ENCODE measurements at regions not wholly inside any gene's neighbourhood (a gene's known extent, or its start where the extent isn't known, plus 50 kb on each side); places are given as distances from the start of the nearest gene placed in this dataset.

DNA sequence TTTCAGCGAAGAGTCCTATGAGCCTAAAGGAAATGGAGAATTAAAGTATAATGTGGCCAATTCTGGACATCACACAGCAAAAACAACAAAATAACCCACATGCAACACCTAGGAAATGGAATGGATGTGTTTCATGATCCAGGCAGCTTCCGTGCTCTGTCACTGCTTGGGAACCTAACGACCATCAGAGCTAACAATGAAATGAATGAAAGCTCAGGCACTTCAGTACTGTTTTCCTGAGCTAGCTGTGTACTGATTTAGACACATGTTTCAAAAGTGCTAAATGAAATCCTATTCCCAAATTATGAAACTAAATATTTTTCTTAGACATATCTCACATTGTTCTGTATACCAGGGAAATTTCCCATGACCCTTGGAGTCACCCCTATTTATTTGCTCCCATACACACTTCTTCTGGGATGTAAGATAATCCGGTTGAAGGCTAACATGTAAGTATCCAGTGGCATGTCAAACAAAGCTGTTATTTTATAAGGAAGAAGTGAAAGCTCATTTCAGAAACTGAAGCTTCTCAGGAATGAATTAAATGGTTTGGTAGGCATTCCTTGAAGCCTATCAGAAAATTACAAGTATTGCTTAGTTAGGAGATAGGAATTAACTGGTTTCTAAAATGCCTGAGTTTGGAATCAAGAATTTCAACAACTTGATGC is 108.5 kb upstream of the RND3 start:
- Mint-ChIP-seq H3K9me3 (no peaks in the 10 kb centered on the region), H3K27me3 (ENCODE audit: low read depth) (no peaks in the 10 kb centered on the region), H3K27ac (ENCODE audit: unreplicated experiment) (no peak overlapping the region), H3K4me1 (peaks cover 17% of the 10 kb centered on the region), H3K4me3 (no peak overlapping the region), H3K36me3 (ENCODE audit: low read depth) (no peaks in the 10 kb centered on the region)
- no peak for TF ChIP-seq CTCF (conservative IDR thresholded peaks at IDR 0.05)
- no peak for DNase-seq (ENCODE audit: low read depth, low spot score)

DNA sequence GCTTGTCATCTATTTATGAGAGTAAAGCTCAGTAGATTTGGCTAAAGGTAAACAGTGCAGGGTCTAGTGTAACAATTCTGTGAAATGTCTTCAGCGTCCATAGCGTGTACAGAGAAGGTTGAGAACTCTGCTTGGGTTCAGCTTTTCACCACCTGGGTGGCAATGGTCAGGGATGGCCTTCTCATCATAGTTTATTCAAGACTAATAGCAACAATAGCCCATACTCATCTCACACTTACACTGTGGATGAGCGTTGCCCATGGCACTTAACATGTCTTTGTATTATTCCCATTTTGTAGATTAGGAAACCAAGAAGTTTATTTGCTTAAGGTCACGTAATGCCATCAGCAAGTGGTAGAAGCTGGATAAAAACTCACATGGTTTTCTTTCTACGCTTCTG is 106.8 kb upstream of the RND3 start:
- Mint-ChIP-seq H3K36me3 (ENCODE audit: low read depth) (no peaks in the 10 kb centered on the region), H3K27me3 (ENCODE audit: low read depth) (no peaks in the 10 kb centered on the region), H3K27ac (ENCODE audit: unreplicated experiment) (no peak overlapping the region), H3K4me1 (peaks cover 19% of the 10 kb centered on the region), H3K9me3 (no peaks in the 10 kb centered on the region), H3K4me3 (no peak overlapping the region)
- DNase-seq (ENCODE audit: low read depth, low spot score): no peak
- TF ChIP-seq CTCF (conservative IDR thresholded peaks at IDR 0.05): no peak

- H3K4me3 Mint-ChIP-seq: no peak overlapping the region
Measured at GRCh38 chr2:150591496-150592285, 104.2 kb upstream of the RND3 start.

GRCh38 chr2:150589681-150590080 is 102.2 kb upstream of the RND3 start:
- peaks cover 16% of the 10 kb centered on the region for H3K4me1 Mint-ChIP-seq
- no peaks in the 10 kb centered on the region for H3K27me3 Mint-ChIP-seq (ENCODE audit: low read depth)
- H3K9me3 Mint-ChIP-seq: no peaks in the 10 kb centered on the region
- no peak for DNase-seq (ENCODE audit: low read depth, low spot score)
- no peak for TF ChIP-seq CTCF (conservative IDR thresholded peaks at IDR 0.05)
- no peak overlapping the region for H3K27ac Mint-ChIP-seq (ENCODE audit: unreplicated experiment)
- no peaks in the 10 kb centered on the region for H3K36me3 Mint-ChIP-seq (ENCODE audit: low read depth)
- no peak overlapping the region for H3K4me3 Mint-ChIP-seq

More at GRCh38 chr2:150591496-150592285, 104.2 kb upstream of the RND3 start:
- Mint-ChIP-seq H3K4me1 (peaks cover 29% of the 10 kb centered on the region), H3K27me3 (ENCODE audit: low read depth) (no peaks in the 10 kb centered on the region), H3K27ac (ENCODE audit: unreplicated experiment) (no peak overlapping the region), H3K9me3 (no peaks in the 10 kb centered on the region), H3K36me3 (ENCODE audit: low read depth) (no peaks in the 10 kb centered on the region)
- no peak for TF ChIP-seq CTCF (conservative IDR thresholded peaks at IDR 0.05)
- no peak for DNase-seq (ENCODE audit: low read depth, low spot score)

DNA sequence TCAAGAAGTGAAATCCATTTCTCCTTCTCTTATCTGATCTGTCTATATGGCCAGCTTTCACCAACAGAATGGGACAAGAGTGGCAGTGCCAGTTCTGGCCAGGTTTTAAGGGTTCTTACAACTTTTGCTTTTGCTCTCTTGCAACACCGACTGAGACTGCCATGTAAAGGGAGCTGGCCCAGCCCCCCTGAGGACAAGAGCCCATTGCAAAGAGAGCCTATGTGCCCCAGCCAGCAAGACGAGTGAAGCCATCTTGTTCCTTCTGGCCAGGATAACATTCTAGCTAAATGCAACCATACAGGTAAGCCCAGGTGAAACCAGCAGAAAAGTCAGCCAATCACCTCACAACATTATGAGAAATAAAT is 101.0 kb upstream of the RND3 start:
- no peaks in the 10 kb centered on the region for H3K27me3 Mint-ChIP-seq (ENCODE audit: low read depth)
- TF ChIP-seq CTCF (conservative IDR thresholded peaks at IDR 0.05): no peak
- peaks cover 16% of the 10 kb centered on the region for H3K4me1 Mint-ChIP-seq
- no peaks in the 10 kb centered on the region for H3K36me3 Mint-ChIP-seq (ENCODE audit: low read depth)
- no peak overlapping the region for H3K27ac Mint-ChIP-seq (ENCODE audit: unreplicated experiment)
- DNase-seq (ENCODE audit: low read depth, low spot score): no peak
- no peaks in the 10 kb centered on the region for H3K9me3 Mint-ChIP-seq
- H3K4me3 Mint-ChIP-seq: no peak overlapping the region

All from neural crest cell (in vitro differentiated cells).